ENCODE measurements at regions not wholly inside any gene's neighbourhood (a gene's known extent, or its start where the extent isn't known, plus 50 kb on each side); places are given as distances from the start of the nearest gene placed in this dataset.

DNA sequence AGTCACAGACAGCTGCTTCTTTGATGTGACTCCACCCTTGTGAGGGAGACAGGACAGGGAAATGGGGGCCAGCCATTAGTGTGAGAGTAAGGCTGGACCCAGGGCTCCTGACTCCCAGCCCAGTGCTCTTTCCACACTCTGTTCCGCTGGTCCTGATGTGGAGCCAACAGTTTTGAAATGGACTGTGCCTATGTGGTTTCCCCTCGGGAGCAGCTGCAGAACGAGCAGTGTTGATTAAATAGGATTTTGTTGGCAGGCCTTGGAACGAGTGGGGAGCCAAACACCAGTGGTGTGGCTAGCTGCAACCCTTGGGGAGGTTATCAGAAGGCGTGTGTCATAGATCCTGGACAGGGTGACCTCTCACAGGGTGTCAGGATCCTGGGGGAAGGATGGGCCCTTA, 66.5 kb upstream of the AMPD3 start:
- TF ChIP-seq, protein P1, sequence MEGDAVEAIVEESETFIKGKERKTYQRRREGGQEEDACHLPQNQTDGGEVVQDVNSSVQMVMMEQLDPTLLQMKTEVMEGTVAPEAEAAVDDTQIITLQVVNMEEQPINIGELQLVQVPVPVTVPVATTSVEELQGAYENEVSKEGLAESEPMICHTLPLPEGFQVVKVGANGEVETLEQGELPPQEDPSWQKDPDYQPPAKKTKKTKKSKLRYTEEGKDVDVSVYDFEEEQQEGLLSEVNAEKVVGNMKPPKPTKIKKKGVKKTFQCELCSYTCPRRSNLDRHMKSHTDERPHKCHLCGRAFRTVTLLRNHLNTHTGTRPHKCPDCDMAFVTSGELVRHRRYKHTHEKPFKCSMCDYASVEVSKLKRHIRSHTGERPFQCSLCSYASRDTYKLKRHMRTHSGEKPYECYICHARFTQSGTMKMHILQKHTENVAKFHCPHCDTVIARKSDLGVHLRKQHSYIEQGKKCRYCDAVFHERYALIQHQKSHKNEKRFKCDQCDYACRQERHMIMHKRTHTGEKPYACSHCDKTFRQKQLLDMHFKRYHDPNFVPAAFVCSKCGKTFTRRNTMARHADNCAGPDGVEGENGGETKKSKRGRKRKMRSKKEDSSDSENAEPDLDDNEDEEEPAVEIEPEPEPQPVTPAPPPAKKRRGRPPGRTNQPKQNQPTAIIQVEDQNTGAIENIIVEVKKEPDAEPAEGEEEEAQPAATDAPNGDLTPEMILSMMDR (conservative IDR thresholded peaks at IDR 0.05 in 1 of 2, IDR thresholded peaks at IDR 0.05 in 1 of 2; ENCODE audit: extremely low read depth in 1 of 2, insufficient read depth in 1 of 2, low read depth in 1 of 2, low read length in 2 of 2), result no peak
- no peak for TF ChIP-seq EZH2 (IDR thresholded peaks at IDR 0.05; ENCODE audit: borderline replicate concordance, low read length)
